Stimulated activated CD4-positive, alpha-beta T cell treated with anti-CD3 and anti-CD28 coated beads, Interleukin-12 subunit alpha, Interleukin-12 subunit beta, amount 100 ng/mL, for 48 hours (primary cell): ENCODE measurements at regions not wholly inside any gene's neighbourhood (a gene's known extent, or its start where the extent isn't known, plus 50 kb on each side); places are given as distances from the start of the nearest gene placed in this dataset.
A peak's percentile ranks its signal among the peaks of the same experiment; 100 is the strongest.
"Not testable (repeated sequence)": the region's sequence is repeated elsewhere in the genome, so short reads cannot be mapped to it uniquely, and the experiment has no call there.

Experiments used
- DNase-seq, 3 donors: peaks; one replicate each; pipeline ENCODE4 v3.0.0-alpha.2; 2020; ENCODE audit warnings: low read depth in 2 of 3, low spot score in 1 of 3

- DNase-seq = no peak
Observed at GRCh38 chr7:17396692-17397091, 98.2 kb downstream of the AHR start.

- peak in 1 of 3 donors; percentile 2 for DNase-seq
Observed at GRCh38 chr7:17401791-17402627, 103.6 kb downstream of the AHR start.

- peak in 2 of 3 donors; percentile 1 to 5 for DNase-seq
Observed at GRCh38 chr7:17402628-17403278, 104.3 kb downstream of the AHR start.

GRCh38 chr7:17404006-17404405 is 105.6 kb downstream of the AHR start:
- no peak for DNase-seq

- no peak for DNase-seq
Observed at GRCh38 chr7:17405786-17406185, 107.3 kb downstream of the AHR start.

GRCh38 chr7:17406738-17407137 is 108.3 kb downstream of the AHR start:
- DNase-seq = no peak

GRCh38 chr7:17407229-17407628 is 108.8 kb downstream of the AHR start:
- no peak for DNase-seq

GRCh38 chr7:17408245-17408903 is 109.9 kb downstream of the AHR start:
- DNase-seq = no peak

- no peak for DNase-seq
Observed at GRCh38 chr7:17408904-17409290, 110.4 kb downstream of the AHR start.

GRCh38 chr7:17411922-17412321 is 113.5 kb downstream of the AHR start:
- DNase-seq = no peak

GRCh38 chr7:17412883-17413282 is 114.4 kb downstream of the AHR start:
- DNase-seq = no peak

- DNase-seq = no peak
Observed at GRCh38 chr7:17415955-17416354, 117.5 kb downstream of the AHR start.

- DNase-seq = not testable (repeated sequence)
Observed at GRCh38 chr7:17420308-17421015, 122.0 kb downstream of the AHR start.

GRCh38 chr7:17421941-17422340 is 123.5 kb downstream of the AHR start:
- no peak for DNase-seq

- DNase-seq = no peak
Observed at GRCh38 chr7:17422966-17423365, 124.5 kb downstream of the AHR start.

- DNase-seq = no peak
Observed at GRCh38 chr7:17427924-17428323, 129.5 kb downstream of the AHR start.

- DNase-seq = no peak
Observed at GRCh38 chr7:17429579-17429978, 131.1 kb downstream of the AHR start.

GRCh38 chr7:17432793-17433192 is 134.3 kb downstream of the AHR start:
- DNase-seq = no peak

- DNase-seq = no peak
Observed at GRCh38 chr7:17434191-17434590, 135.7 kb downstream of the AHR start.

- no peak for DNase-seq
Observed at GRCh38 chr7:17434841-17435692, 136.6 kb downstream of the AHR start.

- no peak for DNase-seq
Observed at GRCh38 chr7:17436126-17436525, 137.7 kb downstream of the AHR start.
